ENCODE measurements at regions not wholly inside any gene's neighbourhood (a gene's known extent, or its start where the extent isn't known, plus 50 kb on each side); places are given as distances from the start of the nearest gene placed in this dataset.

DNA sequence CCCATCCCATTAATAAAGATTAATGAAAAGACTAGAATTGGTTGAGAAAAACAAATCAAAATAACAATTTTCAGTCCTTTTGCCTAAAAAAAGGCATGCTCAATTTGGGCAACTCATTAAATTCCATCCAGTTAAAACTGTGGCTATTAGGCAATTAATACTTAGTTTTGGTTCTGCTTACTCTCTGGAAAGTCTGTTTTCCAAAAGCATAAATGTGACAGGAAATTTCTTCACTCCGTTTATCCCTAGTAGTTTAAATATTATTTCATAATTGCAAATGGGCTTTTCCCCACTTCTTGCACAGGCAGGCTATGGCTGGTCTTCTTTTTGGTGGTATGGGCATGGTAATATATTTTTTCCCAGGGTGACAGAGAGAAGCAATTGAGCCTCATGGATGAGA is 373.3 kb upstream of the KLF4 start:
- TF ChIP-seq FOS (IDR thresholded peaks at IDR 0.05; ENCODE audit: low read depth, low read length) = no peak
- no peak for TF ChIP-seq MAFK (IDR thresholded peaks at IDR 0.05; ENCODE audit: low read depth, low read length)
- no peak for TF ChIP-seq POLR2A (IDR thresholded peaks at IDR 0.05; ENCODE audit: low read depth, low read length)
- TF ChIP-seq, protein P1, sequence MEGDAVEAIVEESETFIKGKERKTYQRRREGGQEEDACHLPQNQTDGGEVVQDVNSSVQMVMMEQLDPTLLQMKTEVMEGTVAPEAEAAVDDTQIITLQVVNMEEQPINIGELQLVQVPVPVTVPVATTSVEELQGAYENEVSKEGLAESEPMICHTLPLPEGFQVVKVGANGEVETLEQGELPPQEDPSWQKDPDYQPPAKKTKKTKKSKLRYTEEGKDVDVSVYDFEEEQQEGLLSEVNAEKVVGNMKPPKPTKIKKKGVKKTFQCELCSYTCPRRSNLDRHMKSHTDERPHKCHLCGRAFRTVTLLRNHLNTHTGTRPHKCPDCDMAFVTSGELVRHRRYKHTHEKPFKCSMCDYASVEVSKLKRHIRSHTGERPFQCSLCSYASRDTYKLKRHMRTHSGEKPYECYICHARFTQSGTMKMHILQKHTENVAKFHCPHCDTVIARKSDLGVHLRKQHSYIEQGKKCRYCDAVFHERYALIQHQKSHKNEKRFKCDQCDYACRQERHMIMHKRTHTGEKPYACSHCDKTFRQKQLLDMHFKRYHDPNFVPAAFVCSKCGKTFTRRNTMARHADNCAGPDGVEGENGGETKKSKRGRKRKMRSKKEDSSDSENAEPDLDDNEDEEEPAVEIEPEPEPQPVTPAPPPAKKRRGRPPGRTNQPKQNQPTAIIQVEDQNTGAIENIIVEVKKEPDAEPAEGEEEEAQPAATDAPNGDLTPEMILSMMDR (conservative IDR thresholded peaks at IDR 0.05; ENCODE audit: low read depth, low read length) = no peak
- no peak for TF ChIP-seq MXI1 (IDR thresholded peaks at IDR 0.05; ENCODE audit: borderline replicate concordance, low read depth, low read length)
- TF ChIP-seq RFX5 (IDR thresholded peaks at IDR 0.05; ENCODE audit: low read depth, low read length) = no peak
- no peak for TF ChIP-seq BHLHE40 (IDR thresholded peaks at IDR 0.05; ENCODE audit: low read depth, low read length)
- TF ChIP-seq, protein P2, sequence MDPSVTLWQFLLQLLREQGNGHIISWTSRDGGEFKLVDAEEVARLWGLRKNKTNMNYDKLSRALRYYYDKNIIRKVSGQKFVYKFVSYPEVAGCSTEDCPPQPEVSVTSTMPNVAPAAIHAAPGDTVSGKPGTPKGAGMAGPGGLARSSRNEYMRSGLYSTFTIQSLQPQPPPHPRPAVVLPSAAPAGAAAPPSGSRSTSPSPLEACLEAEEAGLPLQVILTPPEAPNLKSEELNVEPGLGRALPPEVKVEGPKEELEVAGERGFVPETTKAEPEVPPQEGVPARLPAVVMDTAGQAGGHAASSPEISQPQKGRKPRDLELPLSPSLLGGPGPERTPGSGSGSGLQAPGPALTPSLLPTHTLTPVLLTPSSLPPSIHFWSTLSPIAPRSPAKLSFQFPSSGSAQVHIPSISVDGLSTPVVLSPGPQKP (IDR thresholded peaks at IDR 0.05; ENCODE audit: borderline replicate concordance, low read depth, low read length) = no peak
